Gastroesophageal sphincter (tissue), 4 donors: ENCODE measurements at regions not wholly inside any gene's neighbourhood (a gene's known extent, or its start where the extent isn't known, plus 50 kb on each side); places are given as distances from the start of the nearest gene placed in this dataset.

Experiments
- ATAC-seq: fragments of 150-250 bp; one replicate; pipeline ENCODE4 v1.9.1; 2016; ENCODE audit warnings: mild to moderate bottlenecking, moderate library complexity
- H3K27ac ChIP-seq, 4 donors: fragments of 200-600 bp; sonication (generic) in 3 of 4; 1 replicate in 3 of 4; 2 replicates in 1 of 4; pipeline ENCODE4 v1.5.1; 2016 to 2019
- H3K27me3 ChIP-seq: fragments of 200-600 bp; sonication (generic); one replicate; pipeline ENCODE4 v1.5.1; 2019
- H3K36me3 ChIP-seq, 2 donors: fragments of 200-600 bp; sonication (generic); one replicate each; pipeline ENCODE4 v1.5.1; 2019; ENCODE audit warnings: control low read depth in 1 of 2
- H3K4me1 ChIP-seq, 3 donors: fragments of 200-600 bp; sonication (generic); 1 replicate in 2 of 3; 2 replicates in 1 of 3; pipeline ENCODE4 v1.5.1; 2016 to 2019; ENCODE audit warnings: control low read depth in 2 of 3
- H3K4me3 ChIP-seq, 2 donors: fragments of 200-600 bp; sonication (generic); one replicate each; pipeline ENCODE4 v1.5.1; 2019; ENCODE audit warnings: mild to moderate bottlenecking in 1 of 2, moderate library complexity in 1 of 2
- H3K9me3 ChIP-seq, 3 donors: fragments of 200-600 bp; sonication (generic); one replicate each; pipeline ENCODE4 v1.5.1; 2017 to 2019; ENCODE audit warnings: control low read depth in 2 of 3
- EP300 ChIP-seq: sonication (generic); formaldehyde crosslinking; IDR thresholded peaks from one replicate; pipeline ENCODE4 v1.6.1; 2017; ENCODE audit warnings: antibody characterized with exemption, mild to moderate bottlenecking
- POLR2A ChIP-seq, 2 donors: fragments of 450-650 bp; IDR thresholded peaks; one replicate each; pipeline ENCODE4 v1.6.1; 2017; ENCODE audit warnings: antibody characterized with exemption in 2 of 2, mild to moderate bottlenecking in 2 of 2, moderate library complexity in 1 of 2
- POLR2AphosphoS5 ChIP-seq: sonication (generic); formaldehyde crosslinking; IDR thresholded peaks from one replicate; pipeline ENCODE4 v1.6.1; 2017; ENCODE audit warnings: antibody characterized with exemption
- WGBS, 2 donors: methylation state at CpG; one replicate each; pipeline ENCODE4 v1.1.5; 2018; ENCODE audit warnings: low coverage in 1 of 2; 5-methylcytosine and 5-hydroxymethylcytosine counted together
- small RNA-seq, 4 donors: library from RNA; depleted of rRNA; stranded (forward); fragments of <200 nt; gene quantifications; one replicate each; pipeline ENCODE3, GENCODE V24; 2016
- TF ChIP-seq, protein P1 (sequence below), 4 experiments: fragments of 200-600 bp in 2 of 4; fragments of 450-650 bp in 2 of 4; sonication (generic) in 1 of 4; IDR thresholded peaks; one replicate each; pipeline ENCODE4 v1.5.1; 2017 to 2019; ENCODE audit warnings: antibody characterized with exemption in 4 of 4, mild to moderate bottlenecking in 2 of 4, moderate library complexity in 2 of 4

GRCh38 chr1:101077849-101078248 is 52.3 kb upstream of the DPH5 start:
- WGBS, 2 donors: 94 to 96% methylated on average over 4 of the region's 4 CpGs
- no peak for ATAC-seq
- Histone ChIP-seq H3K36me3 (peaks cover 0 to 6% of the 10 kb centered on the region in 2 donors), H3K4me1 (peaks cover 0 to 6% (median 0%) of the 10 kb centered on the region in 3 donors), H3K4me3 (no peak overlapping the region), H3K9me3 (no peaks in the 10 kb centered on the region), H3K27me3 (no peaks in the 10 kb centered on the region), H3K27ac (no peak overlapping the region)
- TF ChIP-seq POLR2AphosphoS5 (no peak), EP300 (no peak)

- H3K27ac ChIP-seq: no peak overlapping the region
- 93 to 100% methylated on average over 2 of the region's 2 CpGs for WGBS, 2 donors
Measured at GRCh38 chr1:101075926-101076325, 50.3 kb upstream of the DPH5 start.

More at GRCh38 chr1:101075926-101076325, 50.3 kb upstream of the DPH5 start:
- ATAC-seq: no peak
- TF ChIP-seq, protein P1, sequence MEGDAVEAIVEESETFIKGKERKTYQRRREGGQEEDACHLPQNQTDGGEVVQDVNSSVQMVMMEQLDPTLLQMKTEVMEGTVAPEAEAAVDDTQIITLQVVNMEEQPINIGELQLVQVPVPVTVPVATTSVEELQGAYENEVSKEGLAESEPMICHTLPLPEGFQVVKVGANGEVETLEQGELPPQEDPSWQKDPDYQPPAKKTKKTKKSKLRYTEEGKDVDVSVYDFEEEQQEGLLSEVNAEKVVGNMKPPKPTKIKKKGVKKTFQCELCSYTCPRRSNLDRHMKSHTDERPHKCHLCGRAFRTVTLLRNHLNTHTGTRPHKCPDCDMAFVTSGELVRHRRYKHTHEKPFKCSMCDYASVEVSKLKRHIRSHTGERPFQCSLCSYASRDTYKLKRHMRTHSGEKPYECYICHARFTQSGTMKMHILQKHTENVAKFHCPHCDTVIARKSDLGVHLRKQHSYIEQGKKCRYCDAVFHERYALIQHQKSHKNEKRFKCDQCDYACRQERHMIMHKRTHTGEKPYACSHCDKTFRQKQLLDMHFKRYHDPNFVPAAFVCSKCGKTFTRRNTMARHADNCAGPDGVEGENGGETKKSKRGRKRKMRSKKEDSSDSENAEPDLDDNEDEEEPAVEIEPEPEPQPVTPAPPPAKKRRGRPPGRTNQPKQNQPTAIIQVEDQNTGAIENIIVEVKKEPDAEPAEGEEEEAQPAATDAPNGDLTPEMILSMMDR (IDR thresholded peaks at IDR 0.05): no peak
- no peak for TF ChIP-seq POLR2AphosphoS5
- no peak for TF ChIP-seq POLR2A (IDR thresholded peaks at IDR 0.05)
- TF ChIP-seq EP300: no peak
- Histone ChIP-seq H3K4me1 (no peaks in the 10 kb centered on the region), H3K9me3 (no peaks in the 10 kb centered on the region), H3K36me3 (peaks cover 0 to 6% of the 10 kb centered on the region in 2 donors), H3K4me3 (no peak overlapping the region), H3K27me3 (no peaks in the 10 kb centered on the region)

Small RNAs in the stretch of these regions (small RNA-seq; reads per million reads assigned to genes)
- gene RF00424: 0 reads per million in 4 donors
